ENCODE measurements at regions not wholly inside any gene's neighbourhood (a gene's known extent, or its start where the extent isn't known, plus 50 kb on each side); places are given as distances from the start of the nearest gene placed in this dataset.

- DNase-seq (ENCODE audit: low spot score), result no peak
These were observed 116.2 kb downstream of the NSUN3 start for GRCh38 chr3:94179059-94179458.

GRCh38 chr3:94183551-94183950 lies 120.7 kb downstream of the NSUN3 start:
- no peak for DNase-seq (ENCODE audit: low spot score)

- DNase-seq (ENCODE audit: low spot score), result no peak
These were observed 121.9 kb downstream of the NSUN3 start for GRCh38 chr3:94184781-94185180.

- DNase-seq (ENCODE audit: low spot score), result no peak
These were observed 122.9 kb downstream of the NSUN3 start for GRCh38 chr3:94185753-94186152.

- DNase-seq (ENCODE audit: low spot score), result no peak
These were observed 124.8 kb downstream of the NSUN3 start for GRCh38 chr3:94187697-94188096.

GRCh38 chr3:94195381-94195780 lies 132.5 kb downstream of the NSUN3 start:
- DNase-seq (ENCODE audit: low spot score), result no peak

GRCh38 chr3:94206291-94206690 lies 143.4 kb downstream of the NSUN3 start:
- no peak for DNase-seq (ENCODE audit: low spot score)

- no peak for DNase-seq (ENCODE audit: low spot score)
These were observed 147.4 kb downstream of the NSUN3 start for GRCh38 chr3:94210256-94210655.

- no peak for DNase-seq (ENCODE audit: low spot score)
These were observed 154.5 kb downstream of the NSUN3 start for GRCh38 chr3:94217406-94217805.

- DNase-seq (ENCODE audit: low spot score), result no peak
These were observed 157.6 kb downstream of the NSUN3 start for GRCh38 chr3:94220426-94220825.

- no peak for DNase-seq (ENCODE audit: low spot score)
These were observed 159.0 kb downstream of the NSUN3 start for GRCh38 chr3:94221829-94222228.

- DNase-seq (ENCODE audit: low spot score), result no peak
These were observed 162.4 kb downstream of the NSUN3 start for GRCh38 chr3:94225148-94225865.

- DNase-seq (ENCODE audit: low spot score), result peak; percentile 15
These were observed 163.2 kb downstream of the NSUN3 start for GRCh38 chr3:94226078-94226477.

- DNase-seq (ENCODE audit: low spot score), result no peak
These were observed 170.1 kb downstream of the NSUN3 start for GRCh38 chr3:94232921-94233320.

GRCh38 chr3:94234177-94234788 lies 171.4 kb downstream of the NSUN3 start:
- peak; percentile 19 for DNase-seq (ENCODE audit: low spot score)

GRCh38 chr3:94241986-94242385 lies 179.1 kb downstream of the NSUN3 start:
- DNase-seq (ENCODE audit: low spot score), result no peak

GRCh38 chr3:94246171-94246570 lies 183.3 kb downstream of the NSUN3 start:
- no peak for DNase-seq (ENCODE audit: low spot score)

GRCh38 chr3:94248042-94248441 lies 185.2 kb downstream of the NSUN3 start:
- DNase-seq (ENCODE audit: low spot score), result no peak

- peak; percentile 51 for DNase-seq (ENCODE audit: low spot score)
These were observed 186.7 kb downstream of the NSUN3 start for GRCh38 chr3:94249491-94250079.

GRCh38 chr3:94251566-94251965 lies 188.7 kb downstream of the NSUN3 start:
- DNase-seq (ENCODE audit: low spot score), result no peak

- no peak for DNase-seq (ENCODE audit: low spot score)
These were observed 189.5 kb downstream of the NSUN3 start for GRCh38 chr3:94252316-94252715.

GRCh38 chr3:94256888-94257813 lies 194.3 kb downstream of the NSUN3 start:
- DNase-seq (ENCODE audit: low spot score), result no peak
